ENCODE measurements at regions not wholly inside any gene's neighbourhood (a gene's known extent, or its start where the extent isn't known, plus 50 kb on each side); places are given as distances from the start of the nearest gene placed in this dataset.
"Not testable (repeated sequence)": the region's sequence is repeated elsewhere in the genome, so short reads cannot be mapped to it uniquely, and the experiment has no call there.

DNA sequence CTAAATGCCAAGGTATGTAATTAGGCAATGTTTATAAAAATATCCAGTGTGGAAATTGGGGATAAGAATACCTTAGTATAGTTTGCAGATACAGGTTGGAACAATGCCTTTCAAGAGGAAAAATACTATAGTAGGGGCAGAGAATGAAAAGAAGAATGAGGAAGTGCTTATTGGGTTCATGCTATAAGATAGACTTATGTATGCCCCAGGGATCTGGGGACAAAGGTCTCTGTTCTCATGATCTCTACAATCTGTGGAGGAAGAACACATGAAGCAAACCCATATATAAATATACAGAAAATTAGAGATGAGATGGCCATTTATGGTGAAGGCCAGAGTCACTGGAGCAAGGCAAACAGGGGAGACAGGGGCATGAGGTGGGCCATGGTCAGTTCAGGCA is 106.5 kb upstream of the DAB2 start:
- DNase-seq, result no peak
- in situ Hi-C loops (cut with HindIII; ENCODE audit: low pct_ligation_motif_present, low pct_unique_long_range_greater_than_20kb, low sequenced_read_pairs), result loop anchor here (25.0 kb wide), 1 partner anchor 144 kb away; no protein-coding TSS in a partner anchor

DNA sequence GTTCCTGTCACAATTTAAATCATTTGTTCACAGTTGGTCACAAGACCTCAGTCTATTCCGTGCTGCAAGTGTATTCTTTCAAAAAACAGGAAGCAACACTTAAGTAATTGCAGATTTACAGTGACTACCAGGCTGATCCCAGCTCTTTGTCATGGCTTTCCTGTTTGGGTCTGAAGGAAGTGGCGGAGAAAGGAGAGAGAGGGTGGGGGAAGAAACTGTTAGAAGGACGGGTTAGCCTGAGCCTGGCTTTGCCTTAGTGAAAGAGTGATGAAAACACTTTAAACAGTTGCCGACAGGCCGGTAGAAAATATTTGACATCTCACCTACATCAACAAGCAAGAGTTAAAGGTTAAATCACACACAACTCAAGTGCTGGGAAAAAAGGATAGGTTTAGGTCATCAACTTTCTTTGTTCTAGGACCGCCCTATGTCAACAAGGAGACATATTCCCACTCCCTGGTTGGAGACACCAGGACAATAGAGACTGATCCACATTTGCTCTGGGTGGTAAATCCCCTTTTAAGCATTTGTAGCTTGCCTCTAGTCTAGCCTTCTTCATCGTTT is 102.2 kb upstream of the DAB2 start:
- no peak for DNase-seq
- in situ Hi-C loops (cut with HindIII; ENCODE audit: low pct_ligation_motif_present, low pct_unique_long_range_greater_than_20kb, low sequenced_read_pairs), result loop anchor here (25.0 kb wide), 1 partner anchor 140 kb away; no protein-coding TSS in a partner anchor

DNA sequence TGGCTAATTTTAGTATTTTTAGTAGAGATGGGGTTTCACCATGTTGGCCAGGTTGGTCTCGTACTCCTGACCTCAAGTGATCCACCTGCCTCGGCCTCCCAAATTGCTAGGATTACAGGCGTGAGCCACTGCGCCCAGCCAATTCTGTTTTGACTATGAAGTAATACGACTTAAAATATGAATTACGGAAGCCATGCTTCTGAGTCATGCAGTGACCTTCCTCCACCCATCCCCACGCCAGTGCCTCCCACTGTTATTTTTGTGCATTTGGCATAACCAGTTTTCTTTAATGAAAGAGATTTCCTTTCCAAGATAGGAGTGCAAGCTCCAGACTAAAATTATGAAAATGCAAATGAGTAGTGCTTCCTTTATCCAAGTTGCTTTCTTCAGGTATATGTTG is 101.0 kb upstream of the DAB2 start:
- not testable (repeated sequence) for DNase-seq
- in situ Hi-C loops (cut with HindIII; ENCODE audit: low pct_ligation_motif_present, low pct_unique_long_range_greater_than_20kb, low sequenced_read_pairs), result loop anchor here (25.0 kb wide), 1 partner anchor 138 kb away; no protein-coding TSS in a partner anchor

DNA sequence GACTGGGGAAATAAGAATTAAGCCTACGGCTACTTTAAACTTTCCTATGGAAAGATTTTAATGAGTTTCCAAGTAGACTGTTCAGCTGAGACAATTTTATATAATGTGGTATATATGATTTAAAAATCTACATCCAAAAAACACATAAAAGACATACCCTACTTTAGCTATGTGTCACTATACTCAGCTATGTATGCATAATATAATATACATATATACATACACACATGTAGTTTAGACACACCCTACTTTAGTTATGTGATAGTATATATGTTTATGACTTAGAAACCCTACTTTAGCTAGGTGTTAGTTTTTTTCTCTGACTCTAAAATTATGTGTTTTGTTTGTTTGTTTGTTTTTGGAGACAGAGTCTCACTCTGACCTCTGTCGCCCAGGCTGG is 100.5 kb upstream of the DAB2 start:
- DNase-seq, result no peak
- in situ Hi-C loops (cut with HindIII; ENCODE audit: low pct_ligation_motif_present, low pct_unique_long_range_greater_than_20kb, low sequenced_read_pairs), result loop anchor here (25.0 kb wide), 1 partner anchor 138 kb away; no protein-coding TSS in a partner anchor

DNA sequence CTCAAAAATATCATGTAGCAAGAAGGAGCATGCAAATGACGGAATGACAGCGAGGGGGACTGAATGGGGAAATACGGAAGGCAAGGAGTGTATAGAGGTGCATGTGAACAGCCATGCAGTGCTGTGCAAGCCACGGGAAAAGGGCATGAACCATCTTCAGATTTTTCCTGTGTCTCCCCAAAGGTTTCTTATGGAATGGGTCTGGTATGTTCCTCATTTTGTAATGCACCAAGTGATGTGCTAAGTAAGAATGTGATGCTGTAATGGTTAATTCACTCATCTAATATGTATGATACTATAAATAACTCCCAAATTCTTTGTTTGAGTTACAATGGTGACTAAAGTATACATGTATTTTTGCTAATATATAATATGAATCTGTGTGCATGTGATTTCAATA is 99.0 kb upstream of the DAB2 start:
- in situ Hi-C loops (cut with HindIII; ENCODE audit: low pct_ligation_motif_present, low pct_unique_long_range_greater_than_20kb, low sequenced_read_pairs), result no loop called here
- DNase-seq, result no peak

DNA sequence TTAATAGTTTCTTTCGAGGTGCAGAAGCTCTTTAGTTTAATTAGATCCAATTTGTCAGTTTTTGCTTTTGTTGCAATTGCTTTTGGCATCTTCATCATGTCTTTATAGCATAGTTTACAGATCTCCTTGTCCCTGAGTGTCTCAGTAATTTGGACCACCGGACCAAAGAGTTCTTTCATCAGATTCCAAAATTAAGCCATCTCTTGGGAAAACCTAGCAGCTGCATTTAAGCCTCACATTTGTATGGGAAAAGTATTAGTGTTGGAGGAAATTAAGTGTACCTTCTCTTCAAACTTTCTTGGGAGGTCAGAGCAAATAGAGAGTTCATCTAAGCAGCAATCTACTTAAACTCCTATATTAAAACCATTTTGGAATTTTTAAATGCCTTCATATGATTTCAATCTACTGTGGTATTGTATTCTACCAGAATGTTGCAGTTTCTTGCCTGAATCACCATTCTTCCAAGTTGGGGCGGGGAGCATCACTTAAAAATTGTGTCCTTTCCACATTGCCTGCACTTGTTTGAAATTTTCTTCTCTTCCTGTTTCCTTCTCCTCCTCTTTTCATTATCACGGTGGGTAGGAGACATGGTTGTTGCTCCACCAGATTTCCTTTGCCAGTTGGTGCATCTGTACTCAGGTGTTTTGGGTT is 97.3 kb upstream of the DAB2 start:
- DNase-seq, result no peak
- in situ Hi-C loops (cut with HindIII; ENCODE audit: low pct_ligation_motif_present, low pct_unique_long_range_greater_than_20kb, low sequenced_read_pairs), result no loop called here

DNA sequence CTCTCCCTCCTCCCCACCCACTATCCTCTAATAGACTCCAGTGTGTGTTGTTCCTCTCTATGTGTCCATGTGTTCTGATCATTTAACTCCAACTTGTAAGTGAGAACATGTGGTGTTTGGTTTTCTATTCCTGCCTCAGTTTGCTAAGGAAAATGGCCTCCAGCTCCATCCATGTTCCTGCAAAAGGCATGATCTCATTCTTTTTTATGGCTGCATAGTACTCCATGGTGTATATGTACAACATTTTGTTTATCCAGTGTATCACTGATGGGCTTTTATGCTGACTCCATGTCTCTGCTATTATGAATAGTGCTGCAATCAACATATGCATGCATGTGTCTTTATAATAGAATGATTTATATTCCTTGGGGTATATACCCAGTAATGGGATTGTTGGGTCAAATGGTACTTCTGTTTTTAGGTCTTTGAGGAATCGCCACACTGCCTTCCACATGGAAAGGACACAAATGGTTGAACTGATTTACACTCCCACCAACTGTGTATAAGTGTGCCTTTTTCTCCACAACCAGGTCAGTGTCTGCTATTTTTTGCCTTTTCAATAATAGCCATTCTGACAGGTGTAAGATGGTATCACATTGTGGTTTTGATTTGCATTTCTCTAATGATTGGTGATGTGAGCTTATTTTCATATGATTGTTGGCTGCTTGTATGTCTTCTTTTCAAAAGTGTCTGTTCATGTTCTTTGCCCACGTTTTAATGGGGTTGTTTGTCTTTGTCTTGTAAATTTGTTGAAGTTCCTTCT is 96.5 kb upstream of the DAB2 start:
- in situ Hi-C loops (cut with HindIII; ENCODE audit: low pct_ligation_motif_present, low pct_unique_long_range_greater_than_20kb, low sequenced_read_pairs), result no loop called here
- no peak for DNase-seq

DNA sequence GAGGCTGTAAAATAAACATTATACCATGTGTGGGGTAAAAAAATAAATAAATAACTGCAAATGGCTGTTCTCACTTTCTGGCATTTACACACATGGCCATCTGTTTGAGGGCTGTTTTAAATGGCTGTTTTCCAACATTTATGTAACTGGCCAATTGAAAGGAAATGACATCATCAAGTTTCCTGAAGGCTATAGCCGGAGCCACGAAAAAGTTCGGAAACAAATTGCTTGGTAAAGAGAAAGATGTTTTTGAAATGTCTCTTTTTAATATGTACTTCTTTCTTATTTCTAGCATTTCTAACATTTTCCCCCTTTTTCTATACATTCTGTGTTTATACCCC is 95.4 kb upstream of the DAB2 start:
- in situ Hi-C loops (cut with HindIII; ENCODE audit: low pct_ligation_motif_present, low pct_unique_long_range_greater_than_20kb, low sequenced_read_pairs), result no loop called here
- DNase-seq, result peak; percentile 25

DNA sequence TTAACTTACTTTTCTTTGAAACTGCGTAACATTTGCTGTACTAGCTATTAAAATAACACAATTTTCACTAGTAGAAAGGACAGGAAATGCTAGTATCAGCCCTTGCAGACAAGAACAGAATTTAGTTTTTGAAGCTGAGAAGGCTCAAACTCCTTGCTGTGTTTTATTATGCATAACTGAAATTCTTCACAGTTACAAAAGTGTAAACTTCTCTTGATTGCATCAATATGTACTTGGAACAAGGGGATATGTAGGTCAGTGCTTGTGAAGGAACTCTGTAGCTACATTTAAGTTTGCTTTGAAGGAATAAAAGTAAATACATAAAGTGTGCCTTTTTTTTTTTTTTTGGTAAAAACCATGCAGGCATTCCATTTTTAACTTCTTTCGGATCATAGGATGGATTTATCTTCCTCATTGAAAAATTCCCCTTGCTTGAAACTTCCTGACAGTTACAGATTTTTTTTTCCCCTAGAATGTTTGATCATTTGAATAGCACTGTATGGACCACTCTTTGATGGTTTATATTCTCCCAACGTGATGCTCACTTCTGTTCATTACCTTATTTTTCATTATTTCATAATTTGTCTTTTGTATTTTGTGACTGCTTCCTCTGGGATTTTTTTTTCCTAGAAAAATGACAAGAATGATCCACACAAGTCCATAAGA is 94.9 kb upstream of the DAB2 start:
- in situ Hi-C loops (cut with HindIII; ENCODE audit: low pct_ligation_motif_present, low pct_unique_long_range_greater_than_20kb, low sequenced_read_pairs), result no loop called here
- DNase-seq, result peak; percentile 56

DNA sequence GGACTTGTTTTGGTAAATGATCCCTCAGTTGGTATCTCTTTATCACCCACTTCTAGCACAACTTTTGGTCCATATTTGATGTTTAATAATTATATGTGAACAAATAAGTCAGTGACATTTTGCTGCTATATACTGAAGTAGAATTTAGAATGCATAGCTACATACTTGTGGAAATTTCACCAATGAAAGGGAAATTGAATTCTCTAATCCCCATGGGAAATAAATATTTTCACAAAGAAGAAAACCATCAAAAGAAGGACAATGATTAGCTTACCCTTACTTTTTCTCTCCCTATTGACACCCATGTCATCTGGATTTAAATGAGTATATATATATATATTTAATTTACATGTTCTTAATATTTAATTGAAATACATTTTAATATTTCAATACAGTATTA is 94.3 kb upstream of the DAB2 start:
- in situ Hi-C loops (cut with HindIII; ENCODE audit: low pct_ligation_motif_present, low pct_unique_long_range_greater_than_20kb, low sequenced_read_pairs), result no loop called here
- no peak for DNase-seq

DNA sequence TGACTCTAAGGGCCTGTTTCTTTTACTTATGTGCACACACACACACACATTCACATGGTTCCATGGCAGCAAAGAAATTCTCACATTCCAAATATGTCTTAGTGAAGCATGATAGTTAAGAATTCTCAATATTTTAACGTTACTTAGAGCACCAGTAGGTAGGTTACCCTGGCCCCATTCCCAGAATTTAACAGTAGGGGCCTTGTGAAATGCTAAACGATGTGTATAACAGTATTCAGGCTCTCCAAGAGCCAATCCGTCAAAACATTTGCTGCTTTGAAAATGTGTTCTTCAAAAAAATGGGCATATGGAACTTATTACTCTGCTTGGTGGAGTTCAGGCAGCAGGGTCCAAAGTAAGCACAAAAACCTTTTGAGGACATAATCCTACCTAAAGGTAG is 93.7 kb upstream of the DAB2 start:
- in situ Hi-C loops (cut with HindIII; ENCODE audit: low pct_ligation_motif_present, low pct_unique_long_range_greater_than_20kb, low sequenced_read_pairs), result no loop called here
- DNase-seq, result peak; percentile 37

DNA sequence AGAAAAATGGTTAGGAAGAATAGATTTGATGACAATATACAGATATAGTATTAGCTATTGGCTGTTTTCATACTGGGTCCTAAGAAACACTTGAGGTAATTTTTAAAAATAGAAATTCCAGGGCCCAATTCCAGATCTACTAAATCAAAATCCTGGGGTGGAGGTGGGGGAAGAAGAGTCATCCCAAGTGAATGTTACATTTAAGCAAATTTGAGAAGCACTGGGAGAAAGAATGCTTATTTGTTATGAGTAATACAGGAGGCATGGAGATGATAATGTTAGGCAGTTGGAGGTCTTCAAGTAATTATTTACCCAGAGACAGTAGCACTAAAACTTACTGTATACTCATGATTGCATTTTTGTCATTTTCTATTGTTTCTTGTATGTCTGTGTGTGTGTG is 93.0 kb upstream of the DAB2 start:
- in situ Hi-C loops (cut with HindIII; ENCODE audit: low pct_ligation_motif_present, low pct_unique_long_range_greater_than_20kb, low sequenced_read_pairs), result no loop called here
- DNase-seq, result peak; percentile 94

DNA sequence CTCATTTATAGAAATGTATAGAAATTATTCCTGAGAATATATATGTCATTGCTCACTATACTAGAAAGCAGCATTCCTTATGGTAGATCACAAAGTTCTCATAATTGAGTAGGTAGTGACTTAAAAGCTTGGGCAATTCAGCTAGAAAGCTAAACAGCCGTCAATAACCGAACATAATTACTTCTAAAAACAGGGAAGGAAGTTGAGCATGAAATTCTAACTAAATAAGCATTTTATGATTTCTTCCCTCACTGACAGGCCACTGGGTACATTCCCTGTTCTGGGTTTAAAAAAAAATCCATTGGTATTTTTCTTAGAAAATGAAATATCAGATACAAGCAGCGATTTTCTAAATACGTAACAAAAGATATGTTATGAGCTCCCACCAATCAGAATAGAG is 91.1 kb upstream of the DAB2 start:
- no peak for DNase-seq

DNA sequence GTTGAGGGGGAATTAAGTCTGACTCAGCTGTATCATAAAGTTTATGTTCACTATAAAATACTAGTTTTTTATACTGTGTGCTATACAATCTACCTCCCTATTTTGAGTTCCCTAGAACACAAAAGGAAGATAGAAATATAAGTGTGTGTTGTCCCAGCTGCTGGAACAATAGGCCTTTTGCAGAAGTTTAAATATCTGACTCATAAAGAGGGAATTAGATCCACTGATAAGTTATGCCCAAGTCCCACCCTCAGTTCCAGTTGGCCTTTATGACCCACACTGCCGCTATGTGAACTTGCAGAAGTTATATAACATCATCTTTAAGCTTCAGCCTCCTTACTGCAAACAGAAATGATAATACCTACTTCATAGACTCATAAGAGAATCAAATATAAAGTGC is 88.5 kb upstream of the DAB2 start:
- in situ Hi-C loops (cut with HindIII; ENCODE audit: low pct_ligation_motif_present, low pct_unique_long_range_greater_than_20kb, low sequenced_read_pairs), result no loop called here
- DNase-seq, result no peak

More for the DNA sequence above, 91.1 kb upstream of the DAB2 start:
- in situ Hi-C loops (cut with HindIII; ENCODE audit: low pct_ligation_motif_present, low pct_unique_long_range_greater_than_20kb, low sequenced_read_pairs), result no loop called here

DNA sequence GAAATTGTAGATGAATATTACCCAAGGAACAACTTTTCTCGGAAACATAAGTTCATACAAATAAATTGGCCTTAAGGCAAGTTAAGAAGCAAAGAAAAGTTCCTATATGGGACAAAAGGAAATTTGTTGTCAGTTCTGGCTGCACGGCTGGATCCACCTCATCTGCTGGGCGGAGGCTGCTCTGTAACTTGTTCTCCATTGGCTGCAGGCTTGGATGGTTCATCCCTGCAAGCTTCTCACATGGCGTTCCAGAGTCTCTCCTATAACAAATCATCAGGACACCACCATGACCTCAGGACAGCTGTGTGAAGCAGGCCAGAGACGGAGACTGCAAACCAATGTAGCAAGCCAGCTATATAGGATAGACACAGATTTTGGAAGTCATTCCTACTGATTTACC is 81.4 kb upstream of the DAB2 start:
- in situ Hi-C loops (cut with HindIII; ENCODE audit: low pct_ligation_motif_present, low pct_unique_long_range_greater_than_20kb, low sequenced_read_pairs), result no loop called here
- no peak for DNase-seq

DNA sequence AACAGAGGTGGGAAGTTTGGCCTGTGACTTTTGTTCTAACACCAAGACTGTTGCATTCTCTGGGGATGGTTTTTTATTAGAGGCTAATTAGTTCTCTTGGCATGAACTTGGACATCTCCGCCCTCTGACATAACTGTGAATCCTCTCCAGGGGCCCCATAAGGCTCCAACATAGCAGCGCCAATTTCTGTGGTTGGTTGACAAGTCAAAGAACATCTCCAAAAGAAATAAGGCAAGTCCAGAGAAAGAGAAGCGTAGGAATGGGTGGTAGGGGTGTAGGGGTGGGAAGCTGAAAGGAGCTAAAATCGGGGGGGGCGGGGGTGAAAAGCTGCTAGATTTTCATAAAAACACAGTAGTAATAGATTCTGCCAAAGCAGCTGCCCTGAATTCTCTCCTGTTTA is 81.0 kb upstream of the DAB2 start:
- DNase-seq, result no peak
- in situ Hi-C loops (cut with HindIII; ENCODE audit: low pct_ligation_motif_present, low pct_unique_long_range_greater_than_20kb, low sequenced_read_pairs), result no loop called here

DNA sequence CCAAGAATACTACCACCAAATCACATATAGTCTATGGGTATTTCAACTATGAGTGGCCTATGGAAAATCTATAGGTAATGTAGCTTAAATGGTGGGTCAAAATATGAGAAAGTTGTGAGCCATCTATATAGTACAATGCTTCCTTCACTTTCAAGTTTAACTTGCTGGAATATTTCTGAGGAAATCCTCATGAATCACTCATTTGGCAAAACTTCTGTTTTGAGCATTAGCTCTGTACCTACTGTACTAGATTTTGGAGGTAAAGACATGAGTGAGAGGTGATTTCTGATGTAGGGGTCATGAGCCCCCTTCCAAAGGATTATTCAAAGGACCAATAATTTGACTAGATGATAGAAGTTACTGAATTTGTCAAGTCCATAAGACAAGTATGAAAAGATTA is 80.6 kb upstream of the DAB2 start:
- in situ Hi-C loops (cut with HindIII; ENCODE audit: low pct_ligation_motif_present, low pct_unique_long_range_greater_than_20kb, low sequenced_read_pairs), result no loop called here
- no peak for DNase-seq

DNA sequence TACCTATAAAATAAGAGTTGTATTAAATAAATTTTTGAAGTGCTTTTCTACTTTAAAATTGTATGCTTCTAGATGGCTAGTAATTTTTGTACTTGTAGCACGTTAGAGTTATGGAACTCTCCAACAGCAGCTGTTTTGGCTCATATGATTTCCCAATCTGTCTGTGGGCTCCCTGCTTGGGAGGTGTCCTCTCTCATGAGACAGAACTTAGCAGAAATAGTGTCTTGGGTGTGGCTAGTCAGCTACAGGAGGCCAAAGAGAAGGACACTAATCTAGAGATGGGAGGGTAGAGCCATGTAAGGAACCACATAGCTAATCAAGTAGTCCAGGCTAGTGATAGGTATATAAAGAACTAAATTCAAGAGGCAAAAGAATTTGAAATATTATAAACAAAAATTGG is 78.4 kb upstream of the DAB2 start:
- in situ Hi-C loops (cut with HindIII; ENCODE audit: low pct_ligation_motif_present, low pct_unique_long_range_greater_than_20kb, low sequenced_read_pairs), result no loop called here
- no peak for DNase-seq

DNA sequence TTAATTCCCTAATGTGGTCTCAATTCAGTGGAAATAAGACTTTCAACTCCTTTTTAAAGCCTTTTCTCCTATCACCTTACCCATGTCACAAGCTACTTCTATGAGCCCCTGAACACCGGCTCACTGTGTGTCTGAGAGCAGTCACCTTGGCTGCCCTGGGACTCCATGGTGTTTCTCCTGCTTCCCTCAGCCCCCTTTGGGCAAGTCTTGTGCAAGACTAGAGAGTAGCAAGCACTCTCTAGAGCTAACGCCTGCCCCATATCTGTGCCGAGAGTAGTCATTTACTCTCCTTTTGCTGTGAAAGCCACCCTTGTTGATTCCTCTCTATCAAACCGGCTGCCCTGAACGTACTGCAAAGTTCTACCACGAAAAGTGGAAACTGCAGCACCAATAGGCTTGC is 77.9 kb upstream of the DAB2 start:
- in situ Hi-C loops (cut with HindIII; ENCODE audit: low pct_ligation_motif_present, low pct_unique_long_range_greater_than_20kb, low sequenced_read_pairs), result no loop called here

More for the DNA sequence above, 77.9 kb upstream of the DAB2 start:
- DNase-seq, result no peak
